SK-MEL-5 (cell line): ENCODE measurements at regions not wholly inside any gene's neighbourhood (a gene's known extent, or its start where the extent isn't known, plus 50 kb on each side); places are given as distances from the start of the nearest gene placed in this dataset.

ENCODE experiments used
- DNase-seq: peaks from one replicate; pipeline ENCODE4 v3.0.0-alpha.2; 2016; ENCODE audit warnings: low read depth, low spot score
- in situ Hi-C: cut with HindIII; loops from 2 replicates; pipeline ENCODE4 v1.10.0; 2016; ENCODE audit warnings: low sequenced_read_pairs, high pct_unique_total_duplicates, low pct_unique_long_range_greater_than_20kb

GRCh38 chr12:114945351-114945750 lies 261.4 kb upstream of the TBX3 start:
- in situ Hi-C loops, result no loop called here
- DNase-seq, result no peak

DNA sequence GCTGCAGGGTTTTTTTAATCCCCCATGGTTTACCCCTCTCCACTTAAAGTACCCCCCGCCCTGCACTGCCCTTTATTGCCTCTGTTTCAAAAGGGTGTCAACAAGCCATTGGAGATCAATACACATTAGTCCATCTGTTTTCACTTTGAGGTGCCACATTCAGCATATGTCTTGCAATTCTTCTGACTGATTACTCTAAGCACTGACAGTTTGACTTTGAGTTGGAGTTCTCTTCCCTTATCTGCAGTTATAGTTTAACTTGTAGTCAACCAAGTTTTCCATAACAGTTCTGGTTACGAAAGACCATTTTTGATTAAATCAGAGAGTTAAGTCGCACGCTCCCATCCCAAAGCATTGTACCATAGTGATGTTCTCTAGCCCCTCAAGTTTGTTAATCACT lies 260.8 kb upstream of the TBX3 start:
- in situ Hi-C loops, result no loop called here
- DNase-seq, result no peak

DNA sequence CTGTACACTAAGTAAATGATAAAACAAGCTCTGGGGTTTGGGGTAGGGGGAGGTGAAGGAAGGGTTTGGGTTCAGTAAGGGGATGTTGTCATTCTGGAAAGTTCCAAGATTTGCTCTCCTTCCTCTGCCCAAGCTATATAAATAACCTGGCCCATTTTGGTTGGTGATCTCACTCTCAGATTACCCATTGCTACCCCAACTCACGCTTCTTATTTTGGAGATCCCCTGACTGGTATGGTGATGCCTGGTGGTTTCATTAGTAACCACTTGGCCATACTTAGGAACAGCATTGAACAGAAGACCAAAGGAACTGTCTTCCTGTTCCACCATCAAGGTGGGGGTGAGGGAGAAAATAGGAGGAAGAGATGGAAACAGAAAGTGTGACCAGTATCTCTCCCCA lies 259.6 kb upstream of the TBX3 start:
- in situ Hi-C loops, result no loop called here
- DNase-seq, result no peak

DNA sequence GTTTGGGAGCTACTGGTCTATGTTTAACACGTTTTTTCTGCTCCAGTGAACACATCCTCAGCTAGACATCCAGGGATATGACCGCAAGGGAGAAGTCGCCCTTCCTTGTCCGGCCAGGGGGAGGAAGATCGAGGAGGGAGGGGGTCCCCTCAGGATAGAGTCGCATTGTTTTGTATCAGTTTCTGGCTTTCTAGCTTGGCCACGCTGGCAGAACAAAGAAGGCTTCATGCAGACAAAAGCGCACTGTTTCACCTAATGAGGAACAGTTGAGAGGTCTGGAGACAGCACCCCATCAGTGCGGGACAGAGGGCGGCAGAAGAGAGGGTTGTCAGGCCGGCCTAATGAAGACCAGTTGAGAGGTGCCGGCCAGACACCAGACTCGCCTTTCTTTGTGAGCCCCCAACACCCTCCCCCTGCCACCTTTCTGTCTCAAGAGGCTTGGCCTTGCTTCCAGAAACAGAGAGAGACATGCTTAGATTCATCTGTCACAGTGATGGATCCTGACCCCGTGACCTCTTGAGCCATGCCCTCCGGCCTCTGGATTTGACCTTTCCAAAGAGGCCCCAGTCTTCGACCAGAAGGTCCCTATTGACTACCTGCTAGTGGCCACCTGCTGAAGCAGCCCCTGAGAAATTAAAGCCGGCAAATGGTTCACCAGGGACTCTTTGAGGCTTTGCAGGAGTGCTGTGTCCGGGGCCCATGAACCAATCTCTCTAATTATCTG lies 254.7 kb upstream of the TBX3 start:
- in situ Hi-C loops, result no loop called here
- peak; percentile 56 for DNase-seq

DNA sequence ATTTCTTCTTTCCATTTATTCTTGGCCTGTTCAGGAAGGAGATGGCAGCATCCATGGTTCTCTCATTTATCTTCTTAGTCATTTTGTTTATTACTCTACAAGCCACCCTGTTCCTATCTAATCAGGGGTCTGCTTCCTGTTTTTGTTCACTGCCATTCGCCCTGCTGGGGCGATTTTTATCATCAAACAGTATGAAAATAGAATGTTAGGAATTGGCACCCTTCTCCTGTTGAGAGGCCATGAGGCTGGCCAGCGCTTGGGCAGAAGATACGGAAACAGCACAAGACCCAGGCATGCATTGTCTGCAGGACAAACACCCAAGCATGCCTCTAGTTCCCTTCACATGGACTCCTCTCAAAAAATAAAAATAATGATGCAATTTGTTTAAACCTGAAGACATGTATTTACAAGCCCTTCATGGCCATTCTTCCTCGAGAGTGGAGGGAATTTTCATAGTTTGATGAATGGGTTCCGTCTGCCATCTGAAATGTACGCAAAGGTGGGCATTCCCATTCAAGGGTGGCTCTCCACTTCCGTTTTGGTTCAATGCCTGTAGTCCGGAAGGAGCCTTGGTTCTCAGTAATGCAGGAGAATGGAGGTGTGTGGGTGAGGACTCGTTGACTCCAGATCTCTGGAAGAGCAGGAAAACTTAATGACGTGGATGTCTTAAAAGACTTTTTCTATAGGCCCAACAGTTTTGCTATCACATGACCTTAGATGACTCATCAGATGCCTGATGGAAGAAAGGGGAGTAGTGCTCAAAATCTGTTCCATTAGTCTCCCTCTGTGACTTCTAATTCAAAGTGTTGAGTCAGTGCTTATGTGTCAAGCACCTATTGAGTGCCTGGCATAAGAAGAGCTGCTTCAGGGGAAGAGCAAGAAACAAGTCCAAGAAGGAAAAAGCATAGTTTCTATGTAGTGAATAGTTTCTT lies 252.4 kb upstream of the TBX3 start:
- peak; percentile 22 for DNase-seq

DNA sequence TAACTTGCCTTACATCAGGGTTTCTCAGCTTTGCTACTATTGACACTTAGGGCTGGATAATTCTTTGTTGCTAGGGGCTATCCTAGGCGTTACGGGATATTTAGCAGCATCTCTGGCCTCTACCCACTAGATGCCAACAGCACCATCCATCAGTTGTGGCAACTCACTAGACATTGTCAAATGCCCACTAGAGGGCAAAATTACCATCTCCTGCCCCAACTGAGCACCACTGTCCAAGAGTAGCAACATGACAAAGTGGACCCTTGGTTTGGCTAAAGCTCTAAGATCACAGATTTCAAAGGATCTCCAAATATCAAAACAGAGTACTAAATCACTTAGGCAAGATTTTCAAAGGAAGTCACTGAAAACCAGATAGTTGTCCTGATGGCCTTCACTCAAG lies 251.7 kb upstream of the TBX3 start:
- DNase-seq, result peak; percentile 55

More for the DNA sequence above, 252.4 kb upstream of the TBX3 start:
- in situ Hi-C loops, result no loop called here

DNA sequence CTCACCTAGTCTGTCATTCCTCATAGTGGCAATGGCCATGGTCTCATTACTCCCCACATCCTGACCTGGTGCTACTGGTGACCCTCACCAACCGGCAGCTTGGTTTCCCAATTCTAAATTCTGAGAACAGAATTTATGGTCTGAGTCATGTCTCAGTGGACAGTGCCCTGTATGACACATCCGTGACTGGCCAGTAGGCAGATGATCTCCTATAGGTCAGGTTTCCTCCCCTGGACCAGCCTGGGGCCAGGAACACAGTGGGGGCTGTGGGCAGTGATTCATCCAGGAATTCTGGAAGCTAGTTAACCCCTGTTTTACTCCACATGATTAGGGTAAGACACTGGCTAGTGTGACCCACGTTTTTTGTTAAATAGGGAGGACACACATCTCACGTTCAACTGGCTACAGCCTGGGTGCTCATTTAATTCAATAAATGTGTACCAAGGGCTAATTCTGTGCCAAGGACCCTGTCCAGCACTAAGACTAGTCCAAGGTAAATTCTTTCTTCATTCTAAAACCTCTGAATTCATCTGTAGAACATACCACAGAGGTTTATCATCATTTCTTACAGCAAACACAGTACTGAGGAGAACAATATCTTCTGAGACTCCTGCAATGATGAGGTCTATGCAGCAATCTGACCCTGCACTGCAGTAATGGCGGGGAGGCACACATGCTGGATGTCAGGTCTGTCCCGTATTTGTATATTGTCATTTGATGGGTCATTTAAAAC lies 249.6 kb upstream of the TBX3 start:
- DNase-seq, result peak; percentile 54
- in situ Hi-C loops, result no loop called here

More for the DNA sequence above, 251.7 kb upstream of the TBX3 start:
- in situ Hi-C loops, result no loop called here

GRCh38 chr12:114932806-114933205 lies 248.8 kb upstream of the TBX3 start:
- no peak for DNase-seq
- in situ Hi-C loops, result no loop called here

GRCh38 chr12:114931025-114931424 lies 247.1 kb upstream of the TBX3 start:
- in situ Hi-C loops, result no loop called here
- no peak for DNase-seq

- no peak for DNase-seq
- in situ Hi-C loops, result no loop called here
These were observed 242.4 kb upstream of the TBX3 start for GRCh38 chr12:114926341-114926740.

- in situ Hi-C loops, result no loop called here
- DNase-seq, result no peak
These were observed 241.0 kb upstream of the TBX3 start for GRCh38 chr12:114924946-114925475.

- in situ Hi-C loops, result no loop called here
These were observed 237.8 kb upstream of the TBX3 start for GRCh38 chr12:114921781-114922180.

GRCh38 chr12:114920771-114921554 lies 237.0 kb upstream of the TBX3 start:
- in situ Hi-C loops, result no loop called here
- DNase-seq, result no peak

More at GRCh38 chr12:114921781-114922180, 237.8 kb upstream of the TBX3 start:
- DNase-seq, result no peak

DNA sequence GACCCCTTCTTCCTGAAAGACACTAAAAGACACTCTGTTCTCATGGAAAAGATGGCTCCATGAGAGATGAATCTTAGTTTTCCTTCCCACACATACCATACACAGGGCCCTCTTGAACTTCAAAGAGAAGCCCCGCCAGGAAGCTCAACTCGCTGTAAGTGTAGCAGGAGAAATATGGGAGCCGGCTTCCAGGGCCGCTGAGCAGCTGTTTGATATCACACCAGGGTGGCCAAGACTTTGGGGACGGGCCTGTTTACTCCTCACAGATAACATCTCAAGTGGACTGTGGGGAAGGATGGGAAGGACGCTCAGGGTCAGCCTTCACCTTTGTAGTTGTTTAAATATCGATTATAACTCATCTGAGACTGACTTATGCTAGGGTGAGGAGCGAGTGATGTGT lies 235.5 kb upstream of the TBX3 start:
- in situ Hi-C loops, result no loop called here
- no peak for DNase-seq

DNA sequence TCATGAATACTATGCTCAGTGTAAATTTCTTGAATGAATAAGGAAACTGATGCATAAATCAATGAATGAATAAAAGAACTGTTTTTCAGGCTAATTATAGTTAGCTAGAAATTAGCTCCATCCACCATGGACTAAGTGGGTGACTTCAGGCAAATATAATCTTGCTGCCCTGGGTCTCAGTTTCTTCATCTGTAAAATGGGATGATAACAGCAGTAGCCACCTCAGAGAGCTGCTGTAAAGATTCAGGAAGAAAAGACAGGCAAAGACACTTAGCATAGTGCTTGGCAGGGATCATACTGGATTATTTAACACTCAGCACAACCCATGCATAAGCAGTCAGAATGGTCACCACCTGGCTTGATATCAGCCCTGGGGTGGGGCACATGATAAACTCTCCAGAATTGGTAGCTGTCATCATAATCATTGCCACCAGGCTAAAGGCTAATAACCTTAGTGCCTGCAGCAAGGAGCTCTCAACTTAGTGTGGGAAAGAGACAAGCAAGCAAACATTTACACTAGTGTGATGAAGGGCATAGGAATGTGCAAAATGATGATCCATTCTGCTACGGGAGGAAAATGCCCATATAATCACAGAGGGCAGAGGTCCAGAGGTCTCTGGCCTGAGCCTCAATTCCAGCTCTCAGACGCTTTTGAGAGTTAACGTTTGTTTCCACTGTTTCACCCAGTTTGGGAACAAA lies 234.7 kb upstream of the TBX3 start:
- in situ Hi-C loops, result no loop called here
- DNase-seq, result no peak

- in situ Hi-C loops, result no loop called here
- no peak for DNase-seq
These were observed 234.0 kb upstream of the TBX3 start for GRCh38 chr12:114917953-114918352.

GRCh38 chr12:114917307-114917706 lies 233.3 kb upstream of the TBX3 start:
- no peak for DNase-seq
- in situ Hi-C loops, result no loop called here
